A673 (cell line): ENCODE measurements at regions not wholly inside any gene's neighbourhood (a gene's known extent, or its start where the extent isn't known, plus 50 kb on each side); places are given as distances from the start of the nearest gene placed in this dataset.

Source experiments
- EZH2 ChIP-seq: fragments of 200-600 bp; sonication (generic); IDR thresholded peaks from 2 replicates; pipeline ENCODE4 v1.6.1; 2017; ENCODE audit warnings: borderline replicate concordance, low read depth, mild to moderate bottlenecking, mixed read lengths, antibody characterized with exemption, low read length; ENCODE audit not compliant: poor library complexity, severe bottlenecking
- TF ChIP-seq, protein P1 (sequence below): fragments of 300-800, 200-600 bp; sonication (generic); conservative IDR thresholded peaks from 2 replicates; pipeline ENCODE4 v1.5.1; 2017; ENCODE audit warnings: low read depth, mild to moderate bottlenecking, antibody characterized with exemption, low read length, moderate library complexity, mixed read lengths

DNA sequence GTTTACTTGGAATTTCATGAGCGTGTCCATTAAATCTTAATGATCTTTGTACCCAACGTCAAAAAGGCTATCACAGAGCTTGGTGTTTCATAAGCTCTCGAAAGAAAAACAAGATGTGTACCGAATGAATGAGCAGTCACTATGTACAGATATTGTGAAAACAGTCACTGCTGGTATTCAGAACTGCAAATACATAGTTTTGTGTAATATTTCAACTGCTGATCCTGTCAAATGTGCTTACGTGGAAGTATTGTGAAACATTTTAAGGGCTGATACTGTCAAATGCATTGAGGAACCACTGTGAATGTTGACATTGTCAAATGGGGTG lies 184.2 kb upstream of the KLHL29 start:
- TF ChIP-seq, protein P1, sequence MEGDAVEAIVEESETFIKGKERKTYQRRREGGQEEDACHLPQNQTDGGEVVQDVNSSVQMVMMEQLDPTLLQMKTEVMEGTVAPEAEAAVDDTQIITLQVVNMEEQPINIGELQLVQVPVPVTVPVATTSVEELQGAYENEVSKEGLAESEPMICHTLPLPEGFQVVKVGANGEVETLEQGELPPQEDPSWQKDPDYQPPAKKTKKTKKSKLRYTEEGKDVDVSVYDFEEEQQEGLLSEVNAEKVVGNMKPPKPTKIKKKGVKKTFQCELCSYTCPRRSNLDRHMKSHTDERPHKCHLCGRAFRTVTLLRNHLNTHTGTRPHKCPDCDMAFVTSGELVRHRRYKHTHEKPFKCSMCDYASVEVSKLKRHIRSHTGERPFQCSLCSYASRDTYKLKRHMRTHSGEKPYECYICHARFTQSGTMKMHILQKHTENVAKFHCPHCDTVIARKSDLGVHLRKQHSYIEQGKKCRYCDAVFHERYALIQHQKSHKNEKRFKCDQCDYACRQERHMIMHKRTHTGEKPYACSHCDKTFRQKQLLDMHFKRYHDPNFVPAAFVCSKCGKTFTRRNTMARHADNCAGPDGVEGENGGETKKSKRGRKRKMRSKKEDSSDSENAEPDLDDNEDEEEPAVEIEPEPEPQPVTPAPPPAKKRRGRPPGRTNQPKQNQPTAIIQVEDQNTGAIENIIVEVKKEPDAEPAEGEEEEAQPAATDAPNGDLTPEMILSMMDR: no peak
- TF ChIP-seq EZH2: no peak
